Common myeloid progenitor, CD34-positive (primary cell): ENCODE measurements at regions not wholly inside any gene's neighbourhood (a gene's known extent, or its start where the extent isn't known, plus 50 kb on each side); places are given as distances from the start of the nearest gene placed in this dataset.
"Not testable (repeated sequence)": the region's sequence is repeated elsewhere in the genome, so short reads cannot be mapped to it uniquely, and the experiment has no call there.

ENCODE experiments used
- CTCF ChIA-PET: fragments of 350-600 bp; sonication (Branson Sonifier 250); formaldehyde crosslinking; loops from one replicate; lab custom pipeline; 2021; ENCODE audit warnings: antibody characterized with exemption; lab: Charles Lee
- POLR2A ChIA-PET: fragments of 350-600 bp; sonication (Branson Sonifier 250); formaldehyde crosslinking; loops from one replicate; lab custom pipeline; 2021; ENCODE audit warnings: antibody characterized with exemption; lab: Charles Lee
- DNase-seq, 3 donors: peaks; one replicate each; pipeline versions ENCODE4 v3.0.0 to v3.0.0-alpha.2; 2013
- H3K27ac ChIP-seq, 2 experiments: 1 replicate in 1 of 2; 2 replicates in 1 of 2; pipeline ENCODE4 v1.7.0; 2013; ENCODE audit warnings: inconsistent platforms in 2 of 2, low read length in 2 of 2, mild to moderate bottlenecking in 2 of 2, low read depth in 1 of 2, moderate library complexity in 1 of 2; ENCODE audit not compliant: severe bottlenecking in 2 of 2, insufficient read depth in 1 of 2, poor library complexity in 1 of 2
- H3K27me3 ChIP-seq, 5 experiments: replicated peaks in 2 of 5; 1 replicate in 3 of 5; 2 replicates in 2 of 5; pipeline versions ENCODE4 v1.6.1 to v1.7.0; 2013; ENCODE audit warnings: low read length in 4 of 5, mild to moderate bottlenecking in 2 of 5, moderate library complexity in 2 of 5, inconsistent platforms in 1 of 5; ENCODE audit not compliant: insufficient read depth in 5 of 5, control insufficient read depth in 4 of 5
- H3K36me3 ChIP-seq, 4 experiments: 1 replicate in 2 of 4; 2 replicates in 2 of 4; pipeline versions ENCODE4 v1.6.1 to v1.7.0; 2013; ENCODE audit warnings: low read length in 3 of 4, control low read depth in 1 of 4, mild to moderate bottlenecking in 1 of 4; ENCODE audit not compliant: control insufficient read depth in 4 of 4, insufficient read depth in 4 of 4
- H3K4me1 ChIP-seq, 4 experiments: 1 replicate in 3 of 4; 2 replicates in 1 of 4; pipeline versions ENCODE4 v1.6.1 to v1.7.1; 2013; ENCODE audit warnings: low read length in 3 of 4, mild to moderate bottlenecking in 3 of 4, control low read depth in 1 of 4, inconsistent platforms in 1 of 4, moderate library complexity in 1 of 4; ENCODE audit not compliant: control insufficient read depth in 4 of 4, insufficient read depth in 4 of 4; ENCODE audit errors: control extremely low read depth in 1 of 4
- H3K4me3 ChIP-seq, 7 experiments: 1 replicate in 4 of 7; 2 replicates in 3 of 7; pipeline versions ENCODE4 v1.5.1 to v1.7.0; 2013; ENCODE audit warnings: mild to moderate bottlenecking in 7 of 7, low read length in 6 of 7, moderate library complexity in 6 of 7, inconsistent platforms in 2 of 7, low read depth in 2 of 7, control low read depth in 1 of 7; ENCODE audit not compliant: insufficient read depth in 4 of 7, control insufficient read depth in 1 of 7; ENCODE audit errors: extremely low read depth in 1 of 7
- H3K9me3 ChIP-seq, 5 experiments: 1 replicate in 4 of 5; 2 replicates in 1 of 5; pipeline versions ENCODE4 v1.6.1 to v1.7.1; 2013; ENCODE audit warnings: low read length in 4 of 5, mild to moderate bottlenecking in 2 of 5, inconsistent platforms in 1 of 5, low read depth in 1 of 5, moderate library complexity in 1 of 5; ENCODE audit not compliant: control insufficient read depth in 4 of 5, insufficient read depth in 2 of 5; ENCODE audit errors: control extremely low read depth in 1 of 5
- WGBS: methylation state at CpG from one replicate; pipeline ENCODE4 v1.1.5; 2013; ENCODE audit not compliant: insufficient coverage; 5-methylcytosine and 5-hydroxymethylcytosine counted together

GRCh38 chr2:60213865-60214625, 339.4 kb downstream of the BCL11A start:
- ChIA-PET POLR2A (no interaction called here), CTCF (no interaction called here)
- H3K4me1 ChIP-seq, result peaks cover 0 to 5% (median 1%) of the 10 kb centered on the region in 4 experiments
- no peaks in the 10 kb centered on the region for H3K9me3 ChIP-seq
- H3K4me3 ChIP-seq, result no peak overlapping the region
- no peaks in the 10 kb centered on the region for H3K36me3 ChIP-seq
- no peak for DNase-seq
- H3K27ac ChIP-seq, result no peak overlapping the region
- 93% methylated on average over 15 of the region's 16 CpGs for WGBS
- no peaks in the 10 kb centered on the region for H3K27me3 ChIP-seq

GRCh38 chr2:60212181-60212945, 341.1 kb downstream of the BCL11A start:
- Histone ChIP-seq H3K9me3 (no peaks in the 10 kb centered on the region), H3K4me1 (peaks cover 0 to 5% (median 1%) of the 10 kb centered on the region in 4 experiments), H3K36me3 (no peaks in the 10 kb centered on the region), H3K4me3 (no peak overlapping the region), H3K27ac (no peak overlapping the region), H3K27me3 (no peaks in the 10 kb centered on the region)
- no CpG with 5 or more reads among the region's 3 CpGs for WGBS
- CTCF ChIA-PET, result interaction anchor here (0.6 kb wide), 1 partner anchor 24 kb away, joined by 3 read pairs; no protein-coding TSS in a partner anchor
- no peak for DNase-seq
- POLR2A ChIA-PET, result no interaction called here

DNA sequence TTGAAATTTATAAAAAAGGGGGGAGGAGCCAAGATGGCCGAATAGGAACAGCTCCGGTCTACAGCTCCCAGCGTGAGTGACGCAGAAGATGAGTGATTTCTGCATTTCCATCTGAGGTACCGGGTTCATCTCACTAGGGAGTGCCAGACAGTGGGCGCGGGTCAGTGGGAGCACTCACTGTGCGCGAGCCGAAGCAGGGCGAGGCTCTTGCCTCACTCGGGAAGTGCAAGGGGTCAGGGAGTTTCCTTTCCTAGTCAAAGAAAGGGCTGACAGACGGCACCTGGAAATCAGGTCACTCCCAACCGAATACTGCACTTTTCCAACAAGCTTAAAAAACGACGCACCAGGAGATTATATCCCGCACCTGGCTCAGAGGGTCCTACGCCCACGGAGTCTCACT, 364.4 kb downstream of the BCL11A start:
- POLR2A ChIA-PET, result not testable (repeated sequence)
- 92% methylated on average over 13 of the region's 19 CpGs for WGBS

DNA sequence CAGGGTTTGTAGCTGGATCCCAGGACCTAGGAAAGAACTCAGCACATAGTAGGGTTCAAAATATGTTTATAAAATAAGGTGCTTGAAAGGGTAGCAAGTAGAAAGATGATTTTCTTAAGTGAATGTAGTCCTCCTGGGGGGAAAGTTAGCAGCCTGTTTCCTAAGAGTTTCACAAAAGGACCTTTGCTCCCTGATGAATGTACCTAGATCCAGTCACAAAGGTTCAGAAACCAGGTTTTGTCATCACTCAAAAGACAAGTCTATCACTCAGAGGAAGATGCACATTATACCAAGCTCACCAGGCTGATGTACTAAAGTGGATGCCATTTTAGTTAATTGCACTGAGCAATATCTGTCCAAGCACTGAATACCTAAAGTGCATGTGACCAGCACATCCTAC, 378.2 kb downstream of the BCL11A start:
- H3K36me3 ChIP-seq, result no peaks in the 10 kb centered on the region
- no peak overlapping the region for H3K4me3 ChIP-seq
- POLR2A ChIA-PET, result no interaction called here
- no peaks in the 10 kb centered on the region for H3K9me3 ChIP-seq
- no peak for DNase-seq
- no peaks in the 10 kb centered on the region for H3K4me1 ChIP-seq
- no peak overlapping the region for H3K27ac ChIP-seq
- no peaks in the 10 kb centered on the region for H3K27me3 ChIP-seq
- CTCF ChIA-PET, result no interaction called here

More for the DNA sequence above, 364.4 kb downstream of the BCL11A start:
- H3K27me3 ChIP-seq, H3K4me1 ChIP-seq, H3K36me3 ChIP-seq, CTCF ChIA-PET, H3K4me3 ChIP-seq, DNase-seq, H3K27ac ChIP-seq: not testable (repeated sequence)
- peaks cover 0 to 24% (median 0%) of the 10 kb centered on the region in 5 experiments for H3K9me3 ChIP-seq

DNA sequence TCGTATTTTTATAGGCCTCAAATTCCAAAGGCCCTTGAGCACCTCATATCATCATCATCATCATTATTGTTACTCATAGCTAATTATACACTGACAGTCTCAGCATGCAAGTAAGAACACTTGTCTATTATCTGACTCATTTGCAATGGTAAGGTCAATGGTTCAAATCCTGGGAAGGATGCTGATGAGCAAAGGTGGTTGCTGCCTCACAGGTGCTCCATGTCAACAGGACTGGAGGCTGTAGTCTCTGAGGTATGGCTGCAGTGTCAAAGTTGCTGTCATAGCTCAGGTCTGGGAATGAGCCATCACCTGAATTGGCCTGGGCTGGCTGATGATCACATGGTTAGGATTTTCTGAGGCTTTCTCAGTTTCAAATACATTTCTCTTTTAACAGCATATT, 379.3 kb downstream of the BCL11A start:
- no peaks in the 10 kb centered on the region for H3K9me3 ChIP-seq
- no peaks in the 10 kb centered on the region for H3K36me3 ChIP-seq
- DNase-seq, result no peak
- no peak overlapping the region for H3K27ac ChIP-seq
- CTCF ChIA-PET, result no interaction called here
- H3K4me1 ChIP-seq, result no peaks in the 10 kb centered on the region
- no peak overlapping the region for H3K4me3 ChIP-seq
- H3K27me3 ChIP-seq, result no peaks in the 10 kb centered on the region
- POLR2A ChIA-PET, result interaction anchor here (0.6 kb wide), 1 partner anchor 21 kb away, joined by 3 read pairs; no protein-coding TSS in a partner anchor
- no CpG with 5 or more reads among the region's 1 CpG for whole genome bisulfite sequencing

- no peak for DNase-seq
- POLR2A ChIA-PET, result no interaction called here
Observed at GRCh38 chr2:60172801-60173200, 380.7 kb downstream of the BCL11A start.

DNA sequence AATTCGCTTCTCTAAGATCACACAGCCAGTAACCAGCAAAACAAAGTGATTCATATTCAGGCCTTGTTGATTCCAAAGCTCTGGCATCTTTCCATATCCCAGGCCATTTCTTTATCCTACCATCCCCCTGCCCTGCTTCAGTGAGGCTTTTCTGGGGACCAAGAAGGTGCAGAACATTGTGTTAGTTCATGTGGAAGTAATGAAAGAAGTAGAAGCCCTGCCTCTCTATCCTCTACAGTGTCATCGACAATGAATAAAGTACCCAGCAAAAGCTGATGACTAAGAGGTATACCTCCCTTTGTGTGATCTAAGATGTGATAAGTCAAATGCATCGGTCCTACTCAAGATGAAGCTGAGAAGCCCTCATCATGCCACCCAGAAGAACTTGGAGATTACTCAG, 383.2 kb downstream of the BCL11A start:
- 100% methylated on average over 2 of the region's 3 CpGs for WGBS
- Histone ChIP-seq H3K9me3 (no peaks in the 10 kb centered on the region), H3K4me3 (no peak overlapping the region), H3K27ac (no peak overlapping the region), H3K4me1 (no peaks in the 10 kb centered on the region), H3K27me3 (no peaks in the 10 kb centered on the region), H3K36me3 (no peaks in the 10 kb centered on the region)
- no peak for DNase-seq
- CTCF ChIA-PET, result interaction anchor here (0.6 kb wide), 1 partner anchor 18 kb away, joined by 4 read pairs; no protein-coding TSS in a partner anchor
- POLR2A ChIA-PET, result no interaction called here

More at GRCh38 chr2:60172801-60173200, 380.7 kb downstream of the BCL11A start:
- H3K27ac ChIP-seq, result no peak overlapping the region
- no peaks in the 10 kb centered on the region for H3K27me3 ChIP-seq
- H3K4me1 ChIP-seq, result no peaks in the 10 kb centered on the region
- CTCF ChIA-PET, result no interaction called here
- no peaks in the 10 kb centered on the region for H3K36me3 ChIP-seq
- WGBS, result 93% methylated on average over 2 of the region's 3 CpGs
- no peak overlapping the region for H3K4me3 ChIP-seq
- H3K9me3 ChIP-seq, result no peaks in the 10 kb centered on the region
